Adrenal gland (tissue), 5 donors: ENCODE measurements at regions not wholly inside any gene's neighbourhood (a gene's known extent, or its start where the extent isn't known, plus 50 kb on each side); places are given as distances from the start of the nearest gene placed in this dataset.

Experiments
- CTCF ChIP-seq, 6 experiments: fragments of 450-650 bp in 4 of 6; fragments of 200-600 bp in 2 of 6; sonication (generic) in 1 of 6; IDR thresholded peaks; 1 replicate in 5 of 6; 2 replicates in 1 of 6; pipeline versions ENCODE4 v1.5.1 to v1.8.0; 2016 to 2021; ENCODE audit warnings: antibody characterized with exemption in 6 of 6, mild to moderate bottlenecking in 2 of 6, moderate library complexity in 1 of 6
- POLR2A ChIP-seq, 2 donors: fragments of 450-650 bp; IDR thresholded peaks; one replicate each; pipeline ENCODE4 v1.6.1; 2017; ENCODE audit warnings: antibody characterized with exemption in 2 of 2, mild to moderate bottlenecking in 2 of 2, moderate library complexity in 1 of 2
- donor health status: DM: no; HTN: no; CAD: no.

DNA sequence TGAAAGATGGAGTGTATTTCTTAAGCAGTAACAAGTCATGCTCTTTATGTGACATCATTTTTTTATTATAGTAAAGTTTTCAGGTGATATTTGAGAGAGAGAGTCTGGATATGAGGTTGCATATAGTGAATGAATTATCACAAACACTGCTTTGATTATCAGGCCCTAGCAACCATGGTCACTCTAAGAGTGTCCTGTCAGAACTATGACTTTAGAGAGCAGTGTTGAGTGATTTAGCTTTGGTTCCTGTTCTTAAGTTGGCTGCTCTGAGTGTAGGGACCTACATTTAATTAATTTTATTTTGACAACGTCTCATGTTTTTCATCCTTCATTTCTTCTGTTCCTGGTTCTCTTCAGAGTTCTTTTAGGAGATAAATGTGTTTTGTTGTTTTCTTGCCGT, 275.5 kb downstream of the KCNJ3 start:
- TF ChIP-seq CTCF (IDR thresholded peaks at IDR 0.05) = no peak
- TF ChIP-seq POLR2A (IDR thresholded peaks at IDR 0.05) = no peak
